SK-N-SH (cell line): ENCODE measurements at regions not wholly inside any gene's neighbourhood (a gene's known extent, or its start where the extent isn't known, plus 50 kb on each side); places are given as distances from the start of the nearest gene placed in this dataset.

Experiments
- CTCF ChIA-PET: fragments of 300-600, 350-600 bp; formaldehyde crosslinking; extraction: SDS; loops from one replicate; lab custom pipeline; 2021; lab: Yijun Ruan, JAX
- POLR2A ChIA-PET: fragments of 350-600 bp; sonication (Branson Sonifier 250); formaldehyde crosslinking; extraction: SDS; loops from one replicate; lab custom pipeline; 2020; ENCODE audit warnings: antibody characterized with exemption, inconsistent platforms; lab: Yijun Ruan, JAX
- DNase-seq: peaks from one replicate; pipeline ENCODE4 v3.0.0; 2012
- H2AFZ ChIP-seq: fragments of 200-600 bp; sonication (generic); 2 replicates; pipeline ENCODE4 v1.8.1; 2016; ENCODE audit warnings: antibody characterized with exemption, mild to moderate bottlenecking, low read depth
- H3F3A ChIP-seq: fragments of 200-600 bp; sonication (generic); replicated peaks from 2 replicates; pipeline ENCODE3; 2016; ENCODE audit warnings: antibody characterized with exemption, mild to moderate bottlenecking; ENCODE audit not compliant: insufficient read depth
- H3K27ac ChIP-seq, 2 experiments: fragments of 200-500 bp in 1 of 2; fragments of 200-600 bp in 1 of 2; sonication (Bioruptor generic) in 1 of 2; sonication (generic), shearing (Covaris generic) in 1 of 2; 2 replicates each; pipeline versions ENCODE4 v1.5.1 to v1.6.1; 2014 to 2016; ENCODE audit warnings: low read depth in 2 of 2, inconsistent platforms in 1 of 2, low read length in 1 of 2, mild to moderate bottlenecking in 1 of 2, mixed read lengths in 1 of 2
- H3K27me3 ChIP-seq: fragments of 200-600 bp; sonication (generic), shearing (Covaris generic); 2 replicates; pipeline ENCODE4 v1.6.1; 2016; ENCODE audit warnings: mixed run types; ENCODE audit not compliant: insufficient read depth
- H3K36me3 ChIP-seq, 2 experiments: fragments of 200-500 bp in 1 of 2; fragments of 200-600 bp in 1 of 2; sonication (Bioruptor generic) in 1 of 2; sonication (generic) in 1 of 2; replicated peaks in 1 of 2; 2 replicates each; pipeline versions ENCODE3 to v1.5.1; 2014 to 2016; ENCODE audit warnings: low read length in 1 of 2, mild to moderate bottlenecking in 1 of 2; ENCODE audit not compliant: insufficient read depth in 2 of 2, control insufficient read depth in 1 of 2
- H3K4me1 ChIP-seq, 2 experiments: fragments of 200-500 bp in 1 of 2; fragments of 200-600 bp in 1 of 2; sonication (Bioruptor generic) in 1 of 2; sonication (generic), shearing (Covaris generic) in 1 of 2; 2 replicates each; pipeline versions ENCODE4 v1.5.1 to v1.6.1; 2014 to 2016; ENCODE audit warnings: low read depth in 1 of 2, low read length in 1 of 2, mixed run types in 1 of 2; ENCODE audit not compliant: insufficient read depth in 2 of 2, control insufficient read depth in 1 of 2
- H3K4me2 ChIP-seq: fragments of 200-600 bp; sonication (generic), shearing (Covaris generic); 2 replicates; pipeline ENCODE4 v1.6.1; 2017; ENCODE audit warnings: mixed run types
- H3K4me3 ChIP-seq, 2 experiments: fragments of 200-500 bp in 1 of 2; fragments of 200-600 bp in 1 of 2; sonication (Bioruptor generic) in 1 of 2; sonication (generic), shearing (Covaris generic) in 1 of 2; 2 replicates each; pipeline versions ENCODE4 v1.5.1 to v1.8.1; 2014 to 2016; ENCODE audit warnings: low read depth in 2 of 2, inconsistent platforms in 1 of 2, low read length in 1 of 2, mild to moderate bottlenecking in 1 of 2, mixed read lengths in 1 of 2, moderate library complexity in 1 of 2
- H3K79me2 ChIP-seq: fragments of 200-600 bp; sonication (generic); 2 replicates; pipeline ENCODE4 v1.8.1; 2017; ENCODE audit warnings: mild to moderate bottlenecking; ENCODE audit not compliant: insufficient read depth
- H3K9ac ChIP-seq: fragments of 200-600 bp; sonication (generic); 2 replicates; pipeline ENCODE4 v1.6.1; 2017; ENCODE audit warnings: mixed run types
- H3K9me2 ChIP-seq: fragments of 200-600 bp; sonication (generic); 2 replicates; pipeline ENCODE4 v1.6.1; 2017; ENCODE audit warnings: mixed run types
- H3K9me3 ChIP-seq: fragments of 200-600 bp; sonication (generic); 2 replicates; pipeline ENCODE4 v1.6.1; 2017; ENCODE audit warnings: mixed run types, mild to moderate bottlenecking, moderate library complexity
- H4K20me1 ChIP-seq: fragments of 200-600 bp; sonication (generic); 2 replicates; pipeline ENCODE4 v1.6.1; 2017; ENCODE audit warnings: mild to moderate bottlenecking, mixed run types; ENCODE audit not compliant: insufficient read depth
- CTCF ChIP-seq: fragments of 200-600 bp; sonication (generic); IDR thresholded peaks from 2 replicates; pipeline ENCODE4 v1.6.1; 2017; ENCODE audit warnings: antibody characterized with exemption, mild to moderate bottlenecking, moderate library complexity
- EZH2phosphoT487 ChIP-seq: fragments of 200-600 bp; sonication (generic); IDR thresholded peaks from 2 replicates; pipeline ENCODE4 v1.6.1; 2017; ENCODE audit warnings: low read depth, mixed run types, mild to moderate bottlenecking, antibody characterized with exemption, moderate library complexity, borderline replicate concordance
- JUND ChIP-seq: IDR thresholded peaks from 2 replicates; pipeline ENCODE4 v1.4.0; 2012
- MAX ChIP-seq: IDR thresholded peaks from 2 replicates; pipeline ENCODE4 v1.4.0; 2012; ENCODE audit warnings: low read depth
- MEF2A ChIP-seq: IDR thresholded peaks from 2 replicates; pipeline ENCODE4 v1.4.0; 2012; ENCODE audit warnings: low read depth, borderline replicate concordance
- NFIC ChIP-seq: IDR thresholded peaks from 2 replicates; pipeline ENCODE4 v1.4.0; 2012; ENCODE audit warnings: borderline replicate concordance
- RAD21 ChIP-seq: IDR thresholded peaks from 2 replicates; pipeline ENCODE4 v1.6.1; 2012; ENCODE audit warnings: mild to moderate bottlenecking, low read length
- RCOR1 ChIP-seq: fragments of 150-350 bp; IDR thresholded peaks from 2 replicates; pipeline ENCODE4 v1.6.1; 2017; ENCODE audit warnings: antibody characterized with exemption, low read length
- RFX5 ChIP-seq: IDR thresholded peaks from 2 replicates; pipeline ENCODE4 v1.6.1; 2012; ENCODE audit warnings: mild to moderate bottlenecking, improper control_type of control experiment, low read length
- SIN3A ChIP-seq: IDR thresholded peaks from 2 replicates; pipeline ENCODE4 v1.6.1; 2012; ENCODE audit warnings: low read depth, mild to moderate bottlenecking, low read length, moderate library complexity, borderline replicate concordance
- SMC3 ChIP-seq: IDR thresholded peaks from 2 replicates; pipeline ENCODE4 v1.6.1; 2012; ENCODE audit warnings: low read depth, low read length, improper control_type of control experiment
- TAF1 ChIP-seq: IDR thresholded peaks from 2 replicates; pipeline ENCODE4 v1.6.1; 2012; ENCODE audit warnings: low read depth, mild to moderate bottlenecking, low read length, moderate library complexity, borderline replicate concordance
- USF1 ChIP-seq: IDR thresholded peaks from 2 replicates; pipeline ENCODE4 v1.4.0; 2012; ENCODE audit warnings: low read depth, borderline replicate concordance
- WGBS: methylation state at CpG from one replicate; pipeline ENCODE4 v1.1.6; 2017; ENCODE audit warnings: low lambda C conversion rate; 5-methylcytosine and 5-hydroxymethylcytosine counted together
- TF ChIP-seq, protein P1 (sequence below): IDR thresholded peaks from 2 replicates; pipeline ENCODE4 v1.4.0; 2012; ENCODE audit warnings: low read depth, borderline replicate concordance
- TF ChIP-seq, protein P2 (sequence below): fragments of 150-350 bp; IDR thresholded peaks from 2 replicates; pipeline ENCODE4 v1.6.1; 2016; ENCODE audit warnings: mild to moderate bottlenecking, low read depth, low read length

DNA sequence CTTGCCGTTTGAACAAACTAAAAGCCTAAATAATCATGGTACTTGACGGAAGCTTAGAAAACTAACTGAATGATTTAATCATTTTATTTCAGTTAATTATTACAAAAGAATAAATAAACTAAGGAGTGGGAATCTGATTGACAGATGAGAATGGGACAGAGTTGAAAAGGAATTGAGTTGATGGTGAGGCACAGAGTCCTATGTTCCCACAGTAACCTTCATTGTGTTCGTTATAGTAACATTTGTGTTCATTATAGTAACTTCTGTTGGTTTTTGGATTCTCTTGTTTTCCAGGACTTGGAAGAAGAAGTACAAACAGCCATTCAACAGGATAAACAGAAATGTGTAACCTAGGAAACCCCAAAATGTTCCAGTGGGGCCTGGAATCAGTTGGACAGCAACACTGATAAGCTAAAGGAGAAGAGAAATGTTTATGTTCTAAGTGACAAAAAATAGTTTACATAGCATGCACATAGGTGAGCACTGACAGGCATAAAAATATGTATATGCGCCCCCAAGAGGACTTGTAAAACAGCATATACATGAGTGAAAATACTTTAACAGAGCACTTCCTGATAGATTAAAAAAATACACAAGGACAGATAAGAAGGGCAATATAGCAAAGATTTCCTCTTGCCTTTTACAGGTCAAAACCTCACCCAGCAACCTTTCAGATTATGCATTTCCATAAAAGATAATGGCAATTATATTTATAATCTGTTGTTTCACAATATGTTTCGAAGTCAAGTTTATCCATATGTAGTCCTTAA is 218.6 kb upstream of the HTR2C start:
- Histone ChIP-seq H3K4me1 (no peaks in the 10 kb centered on the region), H2AFZ (no peak overlapping the region), H3K79me2 (no peaks in the 10 kb centered on the region), H3K9me2 (no peaks in the 10 kb centered on the region), H3K4me3 (no peak overlapping the region), H4K20me1 (no peaks in the 10 kb centered on the region), H3K27ac (no peak overlapping the region), H3K36me3 (no peaks in the 10 kb centered on the region), H3F3A (no peaks in the 10 kb centered on the region), H3K9me3 (no peaks in the 10 kb centered on the region), H3K9ac (no peak overlapping the region), H3K4me2 (no peak overlapping the region), H3K27me3 (no peaks in the 10 kb centered on the region)
- POLR2A ChIA-PET: no interaction called here
- CTCF ChIA-PET: no interaction called here
- DNase-seq: no peak
- 41% methylated on average over 5 of the region's 5 CpGs for WGBS
- TF ChIP-seq MAX: no peak
- TF ChIP-seq EZH2phosphoT487: no peak
- no peak for TF ChIP-seq USF1
- no peak for TF ChIP-seq JUND
- TF ChIP-seq TAF1: no peak
- TF ChIP-seq CTCF: no peak
- TF ChIP-seq RCOR1: no peak
- TF ChIP-seq, protein P1, sequence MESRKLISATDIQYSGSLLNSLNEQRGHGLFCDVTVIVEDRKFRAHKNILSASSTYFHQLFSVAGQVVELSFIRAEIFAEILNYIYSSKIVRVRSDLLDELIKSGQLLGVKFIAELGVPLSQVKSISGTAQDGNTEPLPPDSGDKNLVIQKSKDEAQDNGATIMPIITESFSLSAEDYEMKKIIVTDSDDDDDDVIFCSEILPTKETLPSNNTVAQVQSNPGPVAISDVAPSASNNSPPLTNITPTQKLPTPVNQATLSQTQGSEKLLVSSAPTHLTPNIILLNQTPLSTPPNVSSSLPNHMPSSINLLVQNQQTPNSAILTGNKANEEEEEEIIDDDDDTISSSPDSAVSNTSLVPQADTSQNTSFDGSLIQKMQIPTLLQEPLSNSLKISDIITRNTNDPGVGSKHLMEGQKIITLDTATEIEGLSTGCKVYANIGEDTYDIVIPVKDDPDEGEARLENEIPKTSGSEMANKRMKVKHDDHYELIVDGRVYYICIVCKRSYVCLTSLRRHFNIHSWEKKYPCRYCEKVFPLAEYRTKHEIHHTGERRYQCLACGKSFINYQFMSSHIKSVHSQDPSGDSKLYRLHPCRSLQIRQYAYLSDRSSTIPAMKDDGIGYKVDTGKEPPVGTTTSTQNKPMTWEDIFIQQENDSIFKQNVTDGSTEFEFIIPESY: no peak
- TF ChIP-seq RAD21: no peak
- TF ChIP-seq SIN3A: no peak

DNA sequence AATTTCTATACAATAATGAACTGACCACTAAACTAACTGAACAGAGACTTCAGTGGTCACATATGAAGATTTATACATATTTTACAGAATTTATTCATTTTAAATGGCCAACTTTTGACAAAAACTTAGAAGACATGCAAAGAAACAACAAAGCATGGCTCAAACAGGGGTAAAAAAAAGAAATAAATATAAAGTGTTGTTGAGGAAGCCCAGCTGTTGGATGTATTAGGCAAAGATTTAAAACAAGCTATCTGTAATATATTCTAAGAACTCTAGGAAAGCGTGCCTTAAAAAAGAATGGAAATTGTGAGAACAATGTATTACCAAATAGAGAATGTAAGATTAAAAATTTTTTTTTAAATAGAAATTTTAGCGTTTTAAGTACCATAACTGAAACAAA is 210.9 kb upstream of the HTR2C start:
- TF ChIP-seq SMC3 (no peak), MAX (no peak), EZH2phosphoT487 (no peak), NFIC (no peak), RFX5 (no peak), MEF2A (no peak)
- TF ChIP-seq, protein P1: no peak
- TF ChIP-seq, protein P2, sequence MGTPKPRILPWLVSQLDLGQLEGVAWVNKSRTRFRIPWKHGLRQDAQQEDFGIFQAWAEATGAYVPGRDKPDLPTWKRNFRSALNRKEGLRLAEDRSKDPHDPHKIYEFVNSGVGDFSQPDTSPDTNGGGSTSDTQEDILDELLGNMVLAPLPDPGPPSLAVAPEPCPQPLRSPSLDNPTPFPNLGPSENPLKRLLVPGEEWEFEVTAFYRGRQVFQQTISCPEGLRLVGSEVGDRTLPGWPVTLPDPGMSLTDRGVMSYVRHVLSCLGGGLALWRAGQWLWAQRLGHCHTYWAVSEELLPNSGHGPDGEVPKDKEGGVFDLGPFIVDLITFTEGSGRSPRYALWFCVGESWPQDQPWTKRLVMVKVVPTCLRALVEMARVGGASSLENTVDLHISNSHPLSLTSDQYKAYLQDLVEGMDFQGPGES: no peak
- H3K4me2 ChIP-seq: no peak overlapping the region
- no peaks in the 10 kb centered on the region for H3K36me3 ChIP-seq
- H2AFZ ChIP-seq: no peak overlapping the region
- no peaks in the 10 kb centered on the region; the same call in 1 of the 2 replicates for H3K9me2 ChIP-seq
- H3F3A ChIP-seq: no peaks in the 10 kb centered on the region
- H3K9me3 ChIP-seq: no peaks in the 10 kb centered on the region
- DNase-seq: no peak
- H3K9ac ChIP-seq: no peak overlapping the region
- H3K79me2 ChIP-seq: no peaks in the 10 kb centered on the region
- WGBS: 37% methylated on average over 2 of the region's 2 CpGs
- H3K27ac ChIP-seq: no peak overlapping the region
- H3K4me1 ChIP-seq: no peaks in the 10 kb centered on the region
- no peak overlapping the region for H3K4me3 ChIP-seq
- no peaks in the 10 kb centered on the region for H4K20me1 ChIP-seq
- CTCF ChIA-PET: no interaction called here
- H3K27me3 ChIP-seq: no peaks in the 10 kb centered on the region
- POLR2A ChIA-PET: no interaction called here
